Endothelial cell of umbilical vein (primary cell): ENCODE measurements at regions not wholly inside any gene's neighbourhood (a gene's known extent, or its start where the extent isn't known, plus 50 kb on each side); places are given as distances from the start of the nearest gene placed in this dataset.

ENCODE experiments used
- EZH2 ChIP-seq: IDR thresholded peaks from 2 replicates; pipeline ENCODE4 v1.6.1; 2012; ENCODE audit warnings: borderline replicate concordance, low read depth, mild to moderate bottlenecking, moderate library complexity, low read length, inconsistent platforms; ENCODE audit not compliant: severe bottlenecking
- FOS ChIP-seq: IDR thresholded peaks from 2 replicates; pipeline ENCODE4 v1.6.1; 2011; ENCODE audit warnings: mild to moderate bottlenecking, low read length, moderate library complexity, borderline replicate concordance; ENCODE audit not compliant: insufficient read depth
- JUN ChIP-seq: IDR thresholded peaks from 2 replicates; pipeline ENCODE4 v1.6.1; 2011; ENCODE audit warnings: borderline replicate concordance, low read depth; ENCODE audit not compliant: insufficient read length, insufficient read depth
- MYC ChIP-seq: IDR thresholded peaks from one replicate; pipeline ENCODE4 v1.6.1; 2011; ENCODE audit warnings: mild to moderate bottlenecking, low read depth, low read length
- POLR2A ChIP-seq: IDR thresholded peaks from 2 replicates; pipeline ENCODE4 v1.6.1; 2012; ENCODE audit warnings: low read depth, mild to moderate bottlenecking, control low read depth, low read length
- POLR2AphosphoS5 ChIP-seq: IDR thresholded peaks from 2 replicates; pipeline ENCODE4 v1.6.1; 2012; ENCODE audit warnings: low read depth, mild to moderate bottlenecking, control low read depth, low read length, moderate library complexity; ENCODE audit not compliant: insufficient read depth
- TF ChIP-seq, protein P1 (sequence below), 2 donors: IDR thresholded peaks; 1 replicate in 1 of 2; 2 replicates in 1 of 2; pipeline ENCODE4 v1.5.1; 2011; ENCODE audit warnings: low read length in 2 of 2, mild to moderate bottlenecking in 2 of 2, moderate library complexity in 2 of 2, control low read depth in 1 of 2, inconsistent platforms in 1 of 2, low read depth in 1 of 2; ENCODE audit not compliant: insufficient read depth in 1 of 2; ENCODE audit errors: extremely low read depth in 1 of 2
- TF ChIP-seq, protein P2 (sequence below): IDR thresholded peaks from 2 replicates; pipeline ENCODE4 v1.6.1; 2011; ENCODE audit not compliant: insufficient read depth, insufficient read length

DNA sequence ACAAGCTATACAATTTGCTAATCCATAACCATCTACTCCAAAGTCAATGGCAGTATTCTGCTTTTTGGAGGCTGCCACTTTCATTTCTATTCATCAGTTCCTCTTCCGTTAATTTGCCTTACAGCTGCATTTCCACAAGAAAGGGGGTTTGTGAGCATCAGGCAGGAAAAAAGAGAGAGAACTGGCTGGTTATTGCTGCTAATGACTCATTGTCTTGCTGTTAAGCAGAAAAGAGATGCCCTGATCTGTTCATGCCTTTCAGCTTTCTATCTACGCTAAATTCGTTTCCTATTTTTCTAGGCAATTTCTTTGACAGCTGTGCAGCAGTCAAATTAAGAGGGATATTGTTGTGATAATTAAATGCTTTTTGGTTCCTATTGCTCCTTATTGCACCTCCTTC lies 65.9 kb upstream of the GNAQ start:
- TF ChIP-seq, protein P1, sequence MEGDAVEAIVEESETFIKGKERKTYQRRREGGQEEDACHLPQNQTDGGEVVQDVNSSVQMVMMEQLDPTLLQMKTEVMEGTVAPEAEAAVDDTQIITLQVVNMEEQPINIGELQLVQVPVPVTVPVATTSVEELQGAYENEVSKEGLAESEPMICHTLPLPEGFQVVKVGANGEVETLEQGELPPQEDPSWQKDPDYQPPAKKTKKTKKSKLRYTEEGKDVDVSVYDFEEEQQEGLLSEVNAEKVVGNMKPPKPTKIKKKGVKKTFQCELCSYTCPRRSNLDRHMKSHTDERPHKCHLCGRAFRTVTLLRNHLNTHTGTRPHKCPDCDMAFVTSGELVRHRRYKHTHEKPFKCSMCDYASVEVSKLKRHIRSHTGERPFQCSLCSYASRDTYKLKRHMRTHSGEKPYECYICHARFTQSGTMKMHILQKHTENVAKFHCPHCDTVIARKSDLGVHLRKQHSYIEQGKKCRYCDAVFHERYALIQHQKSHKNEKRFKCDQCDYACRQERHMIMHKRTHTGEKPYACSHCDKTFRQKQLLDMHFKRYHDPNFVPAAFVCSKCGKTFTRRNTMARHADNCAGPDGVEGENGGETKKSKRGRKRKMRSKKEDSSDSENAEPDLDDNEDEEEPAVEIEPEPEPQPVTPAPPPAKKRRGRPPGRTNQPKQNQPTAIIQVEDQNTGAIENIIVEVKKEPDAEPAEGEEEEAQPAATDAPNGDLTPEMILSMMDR (IDR thresholded peaks at IDR 0.05; ENCODE audit: extremely low read depth in 1 of 2, insufficient read depth in 1 of 2, low read depth in 1 of 2, low read length in 2 of 2) = no peak
- TF ChIP-seq POLR2A (no peak), POLR2AphosphoS5 (no peak), EZH2 (no peak), FOS (no peak), JUN (no peak), MYC (no peak)
- TF ChIP-seq, protein P2, sequence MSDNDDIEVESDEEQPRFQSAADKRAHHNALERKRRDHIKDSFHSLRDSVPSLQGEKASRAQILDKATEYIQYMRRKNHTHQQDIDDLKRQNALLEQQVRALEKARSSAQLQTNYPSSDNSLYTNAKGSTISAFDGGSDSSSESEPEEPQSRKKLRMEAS = no peak
